HG03469 (cell line): ENCODE measurements at regions not wholly inside any gene's neighbourhood (a gene's known extent, or its start where the extent isn't known, plus 50 kb on each side); places are given as distances from the start of the nearest gene placed in this dataset.
A peak's percentile ranks its signal among the peaks of the same experiment; 100 is the strongest.
"Not testable (repeated sequence)": the region's sequence is repeated elsewhere in the genome, so short reads cannot be mapped to it uniquely, and the experiment has no call there.

Source experiments
- ATAC-seq: cut with Tn5 transposase; IDR thresholded peaks from one replicate; pipeline ENCODE4 v1.9.1; 2021; ENCODE audit warnings: mild to moderate bottlenecking, moderate library complexity, moderate number of reproducible peaks; ENCODE audit not compliant: unreplicated experiment

DNA sequence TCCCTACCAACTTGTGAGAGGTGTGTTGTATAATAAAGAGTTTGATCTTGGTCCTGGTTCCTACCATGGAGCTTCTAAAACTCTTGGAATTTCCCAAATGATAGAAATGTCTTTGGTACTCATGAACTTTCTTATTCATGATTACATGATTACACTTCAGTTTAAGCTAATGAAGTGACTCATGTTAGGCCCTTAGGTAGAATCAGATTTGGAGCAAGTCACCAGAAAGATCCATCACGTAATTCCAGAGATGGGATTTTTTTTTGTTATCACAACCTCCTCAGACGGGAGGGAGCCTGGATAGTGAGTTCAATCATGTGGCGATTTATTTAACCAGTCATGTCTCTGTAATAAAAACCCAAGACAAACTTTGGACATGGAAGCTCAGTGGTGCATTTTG, 1287.6 kb upstream of the ZEB2 start:
- ATAC-seq: no peak

DNA sequence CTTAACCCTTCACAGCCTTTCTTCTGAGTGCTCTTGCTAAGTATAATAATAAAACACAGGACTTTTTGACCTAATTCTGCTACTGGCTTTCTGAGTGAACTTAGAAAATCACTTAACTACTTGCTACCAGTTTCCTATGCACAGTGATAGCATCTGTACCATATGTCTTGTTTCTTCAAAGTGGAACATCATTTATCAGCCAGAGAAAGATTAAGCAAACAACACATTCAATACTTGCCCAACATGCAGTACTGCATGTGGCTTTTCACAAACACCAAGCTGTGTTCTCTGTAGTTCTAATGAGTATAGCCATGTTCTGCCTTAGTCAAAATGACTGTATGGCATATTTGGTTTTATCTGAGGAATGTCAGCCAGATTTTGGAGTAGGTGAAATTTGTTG, 1286.6 kb upstream of the ZEB2 start:
- no peak for ATAC-seq

DNA sequence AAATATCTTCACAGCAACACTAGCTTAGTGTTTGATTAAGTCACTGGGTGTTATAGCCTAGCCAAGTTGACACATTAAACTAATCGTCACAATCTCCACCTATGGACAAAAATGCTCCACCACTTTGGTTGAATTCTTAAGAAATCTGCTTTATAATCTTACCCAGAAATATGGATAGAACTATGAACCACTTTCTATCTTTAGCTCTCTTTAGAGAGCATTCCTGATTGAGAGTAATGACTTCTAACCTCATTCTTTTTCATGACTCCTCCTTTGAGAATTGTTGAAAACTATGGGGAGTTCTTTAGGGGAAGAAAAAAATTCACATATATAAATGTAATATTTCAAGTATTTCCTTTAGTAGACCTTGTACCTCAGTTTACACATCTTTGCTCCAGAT, 1282.2 kb upstream of the ZEB2 start:
- no peak for ATAC-seq

DNA sequence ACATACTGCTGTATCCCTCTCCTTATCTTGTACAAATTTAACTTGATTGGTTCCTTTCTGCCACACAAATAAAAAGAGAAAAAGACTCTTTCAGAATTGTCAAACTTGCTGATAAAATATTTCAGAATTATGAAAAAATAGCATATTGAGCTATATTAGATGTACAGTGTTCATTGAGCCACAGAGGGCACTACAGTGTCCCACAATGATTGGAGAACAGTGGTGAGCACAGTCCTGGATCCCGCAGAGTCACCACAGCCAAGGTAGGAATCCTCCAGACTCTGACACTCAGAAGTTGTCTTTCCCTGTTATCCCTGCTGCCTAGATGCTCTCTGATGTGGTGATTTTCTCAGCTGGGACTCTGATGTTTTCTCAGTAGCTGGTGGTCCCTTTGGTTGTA, 1281.3 kb upstream of the ZEB2 start:
- no peak for ATAC-seq

DNA sequence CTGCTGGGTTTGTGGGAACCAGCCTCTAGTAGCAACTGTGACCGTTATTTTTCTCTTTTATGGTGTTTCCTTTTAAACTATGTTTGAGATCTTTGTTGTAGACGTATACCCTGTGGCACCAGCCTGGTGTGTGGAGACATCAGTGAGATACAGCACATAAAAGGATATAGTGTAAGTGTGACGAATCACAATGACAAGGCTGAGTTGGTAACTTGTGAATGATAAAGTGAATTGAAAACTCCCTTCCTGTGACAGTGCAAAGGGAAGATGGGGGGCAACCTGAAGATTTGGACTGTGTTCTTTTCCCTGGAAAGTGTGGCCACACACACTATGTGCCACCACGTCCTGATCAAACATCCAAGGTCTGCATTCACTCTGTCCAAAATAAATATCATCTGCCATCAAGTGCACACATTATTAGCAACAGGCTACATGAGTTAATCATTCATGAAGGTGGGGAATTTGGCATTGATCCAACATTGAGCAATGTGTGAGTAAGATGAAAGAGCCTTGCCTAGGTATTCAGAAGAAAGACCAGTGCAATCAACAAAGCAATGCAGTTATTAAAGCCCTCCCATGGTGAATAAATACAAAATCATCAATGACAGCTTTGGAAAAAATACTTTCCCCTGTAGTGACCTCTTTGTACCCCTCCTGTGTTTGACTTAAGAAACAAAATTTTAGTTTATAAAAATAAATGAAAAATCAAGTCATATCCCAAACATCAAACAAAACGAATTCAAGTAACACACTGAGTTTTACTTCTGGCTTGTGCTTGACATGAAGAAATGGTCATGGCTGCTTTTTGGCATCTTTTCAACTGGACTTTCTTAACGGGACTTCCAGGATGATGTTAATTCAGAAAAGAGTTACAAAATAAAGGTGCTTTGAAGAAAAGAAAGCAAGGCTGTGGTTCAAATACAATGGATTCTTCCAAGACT, 1280.5 kb upstream of the ZEB2 start:
- no peak for ATAC-seq

DNA sequence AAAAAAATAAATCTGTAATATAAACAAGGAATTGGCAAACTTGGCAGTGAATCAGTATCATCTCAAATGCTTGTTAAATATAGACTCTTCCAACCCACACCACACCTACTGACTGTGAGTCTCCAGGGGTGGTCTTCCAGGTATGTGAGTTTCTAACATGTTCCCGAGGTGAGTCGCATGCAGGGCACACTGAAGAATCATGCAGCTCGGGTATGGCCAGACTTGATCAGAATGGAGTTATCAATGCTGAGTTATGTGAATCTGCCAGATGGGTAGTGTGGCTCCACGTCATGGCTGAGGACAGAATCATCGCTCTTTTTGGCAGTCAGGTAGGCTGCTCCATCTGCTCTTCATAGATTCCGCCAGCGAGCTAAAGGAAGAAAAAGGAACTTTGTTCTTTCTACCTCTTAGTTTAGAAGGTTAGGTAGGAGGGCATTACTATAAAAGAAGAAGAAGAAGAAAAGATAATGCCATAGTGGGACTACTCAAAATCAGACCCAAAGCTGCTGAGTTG, 1279.7 kb upstream of the ZEB2 start:
- ATAC-seq: no peak

DNA sequence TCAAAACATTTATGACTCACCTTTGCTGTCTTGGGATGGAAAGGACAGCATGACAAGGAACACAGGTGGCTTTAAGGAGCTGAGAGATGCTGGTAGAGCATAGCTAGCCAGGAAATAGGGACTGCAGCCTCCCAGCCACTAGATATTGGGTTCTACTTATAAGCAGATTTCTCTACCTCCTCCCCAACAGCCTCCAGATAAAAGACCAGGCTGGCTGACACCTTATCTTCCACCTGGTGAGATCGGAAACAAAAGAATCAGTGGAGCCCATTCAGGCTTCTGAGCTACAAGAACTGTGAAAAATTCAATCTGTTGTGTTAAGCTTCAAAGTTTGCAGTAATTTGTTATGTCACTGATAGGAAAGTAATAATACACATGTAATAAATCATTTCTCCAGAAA, 1278.5 kb upstream of the ZEB2 start:
- ATAC-seq: no peak

DNA sequence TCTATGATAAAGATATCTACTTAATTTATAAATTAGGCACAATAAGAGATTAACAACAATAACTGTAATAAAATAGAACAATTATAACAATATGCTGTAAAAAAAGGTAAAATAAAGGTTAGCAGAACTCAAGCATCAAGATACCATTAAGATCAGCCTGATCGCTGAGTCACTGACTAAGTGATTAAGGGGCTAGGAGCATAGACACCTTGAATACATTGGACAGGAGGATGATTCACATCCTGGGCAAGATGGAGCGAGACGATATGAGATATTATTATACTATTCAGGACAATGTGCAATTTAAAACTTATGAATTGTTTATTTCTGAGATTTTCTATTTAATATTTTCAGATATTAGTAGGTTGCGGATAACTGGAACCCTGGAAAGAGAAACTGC, 1277.8 kb upstream of the ZEB2 start:
- no peak for ATAC-seq

DNA sequence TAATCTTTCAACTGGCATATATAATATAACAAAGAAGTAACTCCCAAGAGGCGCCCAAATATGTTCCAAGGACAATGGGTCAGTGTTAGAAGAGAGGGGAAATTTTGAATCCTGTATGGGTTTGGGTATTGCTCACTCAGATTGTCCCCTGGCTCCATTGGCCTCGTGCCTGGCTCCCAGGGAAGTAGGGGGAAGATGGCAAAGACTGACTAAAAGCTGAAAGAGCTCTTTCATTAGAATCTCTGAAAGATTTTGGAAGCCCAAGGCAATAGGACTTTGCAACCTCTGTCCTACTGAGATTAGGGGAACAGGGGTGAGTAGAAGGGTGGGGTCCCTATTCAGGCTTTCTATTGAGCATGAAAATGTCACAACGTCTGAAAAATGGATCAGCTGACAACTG, 1272.8 kb upstream of the ZEB2 start:
- no peak for ATAC-seq

DNA sequence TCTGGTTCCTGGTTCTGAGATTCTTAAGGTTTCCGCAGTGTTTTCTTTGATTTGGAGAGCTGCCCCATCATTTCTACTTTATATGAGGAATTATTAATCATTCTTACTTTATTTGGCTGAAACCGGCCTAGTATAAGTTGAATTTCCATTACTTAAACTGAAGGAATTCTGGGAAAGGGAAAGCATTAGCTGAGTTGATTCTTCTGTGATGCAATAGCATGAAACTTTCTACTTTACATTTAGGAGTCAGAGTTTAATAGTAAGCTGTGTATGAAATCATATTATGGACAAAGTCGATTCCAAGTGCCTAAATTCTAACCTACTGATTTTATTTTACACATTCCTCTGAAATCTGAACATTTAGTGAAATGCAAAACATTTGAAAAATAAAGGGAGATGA, 1269.7 kb upstream of the ZEB2 start:
- ATAC-seq: no peak

DNA sequence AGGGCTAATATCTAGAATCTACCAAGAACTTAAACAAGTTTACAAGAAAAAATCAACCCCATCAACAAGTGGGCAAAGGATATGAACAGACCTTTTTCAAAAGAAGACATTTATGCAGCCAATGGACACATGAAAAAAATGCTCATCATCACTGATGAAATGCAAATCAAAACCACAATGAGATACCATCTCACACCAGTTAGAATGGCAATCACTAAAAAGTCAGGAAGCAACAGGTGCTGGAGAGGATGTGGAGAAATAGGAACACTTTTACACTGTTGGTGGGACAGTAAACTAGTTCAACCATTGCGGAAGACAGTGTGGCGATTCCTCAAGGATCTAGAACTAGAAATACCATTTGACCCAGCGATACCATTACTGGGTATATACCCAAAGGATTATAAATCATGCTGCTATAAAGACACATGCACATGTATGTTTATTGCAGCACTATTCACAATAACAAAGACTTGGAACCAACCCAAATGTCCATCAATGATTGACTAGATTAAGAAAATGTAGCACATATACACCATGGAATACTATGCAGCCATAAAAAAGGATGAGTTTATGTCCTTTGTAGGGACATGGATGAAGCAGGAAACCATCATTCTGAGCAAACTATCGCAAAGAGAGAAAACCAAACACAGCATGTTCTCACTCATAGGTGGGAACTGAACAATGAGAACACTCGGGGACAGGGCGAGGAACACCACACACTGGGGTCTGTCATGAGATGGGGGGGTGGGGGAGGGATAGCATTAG, 1267.9 kb upstream of the ZEB2 start:
- ATAC-seq: not testable (repeated sequence)

DNA sequence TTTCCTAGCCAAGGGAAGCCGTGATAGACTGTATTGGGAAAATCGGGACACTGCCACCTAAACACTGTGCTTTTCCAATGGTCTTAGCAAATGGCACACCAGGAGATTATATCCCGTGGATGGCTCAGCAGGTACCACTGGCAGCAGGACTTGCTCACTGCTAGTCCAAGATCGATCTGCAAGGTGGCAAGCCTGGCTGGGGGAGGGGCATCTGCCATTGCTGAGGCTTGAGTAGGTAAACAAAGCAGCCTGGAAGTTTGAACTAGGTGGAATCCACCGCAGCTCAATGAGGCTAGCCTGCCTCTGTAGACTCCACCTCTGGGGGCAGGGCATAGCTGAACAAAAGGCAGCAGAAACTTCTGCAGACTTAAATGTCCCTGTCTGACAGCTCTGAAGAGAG, 1262.7 kb upstream of the ZEB2 start:
- not testable (repeated sequence) for ATAC-seq

DNA sequence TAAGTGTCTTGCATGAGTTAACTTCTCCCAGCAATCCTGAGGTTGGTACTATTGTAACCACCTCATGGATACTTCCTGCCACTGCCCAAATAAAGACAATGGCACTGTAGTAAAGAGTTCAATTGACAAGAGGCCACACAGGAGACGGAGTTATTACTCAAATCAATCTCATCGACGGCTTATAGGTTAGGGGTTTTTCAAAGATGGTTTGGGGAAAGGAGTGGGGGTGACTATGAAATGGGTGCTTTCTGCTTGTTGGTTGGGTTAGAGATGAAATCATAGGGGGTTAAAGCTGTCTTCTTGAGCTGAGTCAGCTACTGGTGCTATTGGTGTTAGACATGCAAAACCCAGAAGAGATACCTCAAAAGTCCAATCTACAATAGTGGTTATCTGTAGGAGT, 1258.0 kb upstream of the ZEB2 start:
- ATAC-seq: no peak

DNA sequence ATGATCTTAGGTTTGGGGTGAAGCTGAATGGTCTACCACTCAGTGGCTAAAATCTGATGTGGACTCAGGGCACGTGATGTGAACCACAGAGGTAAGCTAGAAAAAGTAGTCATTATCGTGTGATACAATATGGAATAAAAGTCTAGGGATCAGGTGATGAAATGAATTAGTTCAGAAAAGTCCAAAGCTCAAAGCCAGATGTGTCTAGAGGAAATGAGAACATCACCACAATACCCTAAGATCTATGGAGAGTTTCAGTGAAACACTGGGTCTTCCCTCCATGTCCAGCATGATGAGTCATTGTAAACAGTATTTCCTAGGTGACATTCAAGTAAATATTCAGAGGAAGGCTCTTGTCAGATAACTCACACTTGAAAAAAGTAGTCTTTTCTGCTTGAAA, 1257.4 kb upstream of the ZEB2 start:
- no peak for ATAC-seq

DNA sequence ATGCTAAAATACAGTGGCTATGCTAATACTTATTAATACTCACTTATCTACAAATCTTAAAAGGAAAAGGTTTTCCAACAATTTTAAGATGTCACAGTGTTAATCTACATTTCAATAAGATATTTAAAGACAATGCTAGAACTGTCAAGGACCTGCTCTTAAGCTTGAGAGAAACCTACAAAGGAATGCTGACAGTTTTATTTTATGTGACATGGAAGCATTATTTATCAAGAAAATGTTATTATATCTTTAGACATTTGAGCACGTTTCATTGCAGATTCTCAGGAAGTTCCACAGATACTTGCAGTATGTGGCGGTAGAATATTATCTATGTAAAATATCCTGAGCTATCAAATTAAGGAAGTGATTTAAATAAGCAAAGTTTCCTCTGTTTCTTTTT, 1255.7 kb upstream of the ZEB2 start:
- ATAC-seq: no peak

DNA sequence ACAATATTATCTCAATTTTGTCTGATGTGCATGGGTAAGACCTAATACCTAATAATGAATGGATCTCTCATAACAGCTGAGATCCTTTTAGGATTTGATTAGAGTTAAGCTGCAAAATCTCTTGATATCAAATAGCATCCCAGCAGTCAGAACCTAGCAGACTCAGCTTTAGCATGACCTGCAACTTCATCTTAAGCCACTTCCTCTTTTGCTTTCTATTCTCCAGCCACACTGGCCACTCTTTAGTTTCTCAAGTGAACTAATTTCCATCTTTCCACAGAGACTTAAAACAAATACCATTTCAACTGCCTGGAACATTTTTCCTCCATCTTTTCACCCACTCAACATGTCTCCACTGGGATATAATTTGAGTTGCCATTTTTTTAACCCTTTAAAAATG, 1251.6 kb upstream of the ZEB2 start:
- ATAC-seq: peak; percentile 98

DNA sequence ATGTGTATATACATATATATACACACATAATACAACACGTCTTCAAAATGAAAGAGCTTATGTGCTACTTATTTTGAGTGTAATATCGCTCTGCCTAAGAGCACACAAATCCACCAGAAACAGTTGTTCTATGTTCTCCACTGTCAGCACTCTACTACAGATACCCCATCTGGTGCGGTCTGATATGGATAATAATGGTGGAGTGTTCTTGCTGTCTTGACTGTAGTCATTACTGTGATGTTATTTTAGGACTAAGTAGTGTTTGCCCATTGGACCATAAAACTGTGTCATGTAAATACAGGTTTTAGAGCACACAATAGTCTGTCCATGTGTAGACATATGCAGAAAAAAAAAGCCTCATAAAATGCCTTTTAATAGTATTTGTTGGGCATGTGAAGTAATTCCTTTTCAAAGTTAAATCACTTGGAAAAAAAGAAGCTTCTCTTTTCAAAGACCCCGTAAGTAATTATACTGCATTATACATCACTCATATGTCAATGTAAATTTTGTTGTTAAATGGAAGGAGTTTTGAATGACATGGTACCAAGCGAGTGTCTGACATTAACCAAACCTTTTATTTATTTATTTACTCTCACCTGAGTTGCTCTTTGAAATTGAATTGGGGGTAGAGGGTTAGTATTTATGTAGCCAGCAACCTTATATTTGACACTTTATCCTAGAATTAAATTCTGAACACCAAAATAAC, 1249.2 kb upstream of the ZEB2 start:
- no peak for ATAC-seq

DNA sequence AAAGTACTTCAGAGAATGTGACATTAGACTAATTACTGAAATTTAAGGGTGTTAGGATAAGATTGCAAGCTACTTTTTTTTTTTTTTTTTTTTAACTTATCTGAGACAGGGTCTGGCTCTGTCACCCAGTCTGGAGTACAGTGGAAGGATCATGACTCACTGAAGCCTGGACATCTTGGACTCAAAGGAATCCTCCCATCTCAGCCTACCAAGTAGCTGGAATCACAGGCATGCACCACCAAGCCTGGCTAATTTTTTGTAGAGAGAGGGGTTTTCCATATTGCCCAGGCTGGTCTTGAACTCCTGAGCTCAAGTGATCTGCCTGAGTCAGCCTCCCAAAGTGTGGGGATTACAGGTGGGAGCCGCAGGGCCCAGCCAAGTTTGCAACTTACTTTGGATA, 1246.0 kb upstream of the ZEB2 start:
- ATAC-seq: no peak

DNA sequence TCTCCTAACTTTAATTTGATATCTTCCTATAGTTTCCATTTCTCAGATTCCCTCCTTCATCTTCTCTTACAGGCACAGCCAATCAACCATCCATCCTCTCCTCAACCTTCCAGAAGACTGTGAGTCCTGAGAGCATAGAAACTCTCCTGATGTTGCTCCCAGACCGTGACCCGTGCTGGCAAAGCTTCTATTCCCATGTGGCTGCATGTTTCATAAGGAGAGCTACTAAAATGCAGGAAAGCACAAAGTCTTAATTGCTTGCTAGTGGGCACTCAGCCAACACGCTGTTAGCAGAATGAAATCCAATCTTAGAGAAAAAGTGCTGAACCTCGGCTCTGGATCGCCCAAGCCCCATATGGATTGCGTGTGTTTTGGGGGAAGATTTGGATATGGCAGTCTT, 1244.7 kb upstream of the ZEB2 start:
- no peak for ATAC-seq

DNA sequence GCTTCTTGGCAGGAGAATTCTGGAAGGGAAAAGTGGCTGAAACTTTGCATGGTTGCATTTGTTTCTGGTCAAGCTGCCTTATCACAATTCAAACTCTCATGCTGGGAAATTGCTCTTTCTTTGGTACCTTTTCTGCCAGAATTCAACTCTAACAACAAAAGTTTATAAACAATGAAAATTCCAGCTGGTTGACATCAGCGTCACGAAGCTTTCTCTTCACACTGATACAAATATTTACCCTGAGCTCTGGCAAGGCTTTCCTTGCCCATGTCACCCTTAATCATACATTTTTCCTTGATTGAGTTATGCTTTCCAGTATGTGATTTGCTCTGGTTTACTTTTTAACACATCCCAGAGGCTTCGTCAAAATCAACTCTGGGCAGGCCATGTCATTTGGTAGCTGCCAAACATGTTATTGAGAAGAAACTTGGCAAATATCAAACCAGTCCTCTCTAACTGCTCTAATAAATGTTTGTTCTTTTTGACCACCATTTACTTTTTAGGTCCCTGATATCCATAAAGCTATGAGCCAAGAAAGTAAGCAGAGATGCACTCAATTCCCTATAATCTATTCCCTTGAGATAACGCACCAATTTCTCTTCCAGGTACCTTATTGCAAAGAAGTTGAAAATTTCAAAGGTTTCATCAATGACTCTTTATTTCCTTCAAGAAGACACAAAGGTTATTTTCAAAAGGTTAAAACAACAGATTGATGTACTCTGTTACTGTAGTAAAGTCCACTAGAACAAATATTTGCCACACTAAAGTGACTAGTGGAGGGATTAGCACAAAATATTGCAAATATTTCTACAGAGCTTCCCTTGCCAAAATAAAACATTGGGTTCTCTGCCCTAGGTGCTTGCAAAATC, 1241.1 kb upstream of the ZEB2 start:
- no peak for ATAC-seq
